CD4-positive, alpha-beta T cell treated with Interleukin-15 for 4 hours (primary cell): ENCODE measurements at regions not wholly inside any gene's neighbourhood (a gene's known extent, or its start where the extent isn't known, plus 50 kb on each side); places are given as distances from the start of the nearest gene placed in this dataset.

Source experiments
- DNase-seq: peaks from one replicate; pipeline ENCODE4 v3.0.0-alpha.2; 2020; ENCODE audit warnings: low spot score

GRCh38 chr3:187823746-187824145 lies 78.5 kb upstream of the BCL6 start:
- DNase-seq = no peak

GRCh38 chr3:187827723-187828122 lies 82.5 kb upstream of the BCL6 start:
- DNase-seq = no peak

- DNase-seq = no peak
These were observed 83.5 kb upstream of the BCL6 start for GRCh38 chr3:187828579-187829452.

GRCh38 chr3:187830181-187830580 lies 84.9 kb upstream of the BCL6 start:
- DNase-seq = no peak

- no peak for DNase-seq
These were observed 86.1 kb upstream of the BCL6 start for GRCh38 chr3:187831125-187832051.

GRCh38 chr3:187832202-187832601 lies 86.9 kb upstream of the BCL6 start:
- DNase-seq = peak; percentile 12

GRCh38 chr3:187833375-187833774 lies 88.1 kb upstream of the BCL6 start:
- no peak for DNase-seq

- no peak for DNase-seq
These were observed 88.7 kb upstream of the BCL6 start for GRCh38 chr3:187833799-187834578.

- DNase-seq = no peak
These were observed 91.8 kb upstream of the BCL6 start for GRCh38 chr3:187836823-187837770.

GRCh38 chr3:187838016-187838540 lies 92.8 kb upstream of the BCL6 start:
- no peak for DNase-seq

GRCh38 chr3:187839422-187839821 lies 94.2 kb upstream of the BCL6 start:
- DNase-seq = no peak

GRCh38 chr3:187840856-187841255 lies 95.6 kb upstream of the BCL6 start:
- no peak for DNase-seq

- no peak for DNase-seq
These were observed 96.3 kb upstream of the BCL6 start for GRCh38 chr3:187841560-187841959.

- no peak for DNase-seq
These were observed 98.4 kb upstream of the BCL6 start for GRCh38 chr3:187843654-187844053.

- no peak for DNase-seq
These were observed 99.4 kb upstream of the BCL6 start for GRCh38 chr3:187844708-187845107.

GRCh38 chr3:187845826-187846225 lies 100.6 kb upstream of the BCL6 start:
- no peak for DNase-seq

- DNase-seq = no peak
These were observed 103.1 kb upstream of the BCL6 start for GRCh38 chr3:187848401-187848800.

- DNase-seq = no peak
These were observed 103.9 kb upstream of the BCL6 start for GRCh38 chr3:187849016-187849654.

- DNase-seq = no peak
These were observed 105.1 kb upstream of the BCL6 start for GRCh38 chr3:187850258-187850921.
